Endothelial cell of umbilical vein (primary cell): ENCODE measurements at regions not wholly inside any gene's neighbourhood (a gene's known extent, or its start where the extent isn't known, plus 50 kb on each side); places are given as distances from the start of the nearest gene placed in this dataset.

Source experiments
- BruUV-seq: library from RNA; stranded (reverse); fragments of 400-500 nt; replicated peaks from 2 replicates; lab custom pipeline; 2021; lab: Mats Ljungman, UMichigan
- CTCF ChIA-PET: fragments of 300-600, 350-600 bp; sonication (Branson Sonifier 250); formaldehyde crosslinking; loops from one replicate; lab custom pipeline; 2021; ENCODE audit warnings: antibody characterized with exemption, inconsistent platforms; lab: Charles Lee
- POLR2A ChIA-PET: fragments of 300-600, 350-600 bp; sonication (Branson Sonifier 250); formaldehyde crosslinking; loops from one replicate; lab custom pipeline; 2021; ENCODE audit warnings: antibody characterized with exemption, inconsistent platforms; lab: Charles Lee
- DNase-seq: peaks from one replicate; pipeline ENCODE4 v3.0.0-alpha.2; 2011; ENCODE audit warnings: low read depth, low spot score
- FAIRE-seq: peaks from 2 replicates; lab custom pipeline; 2011; peaks lifted over from hg19 to GRCh38; lab: Jason Lieb, UNC
- H2AFZ ChIP-seq: 2 replicates; pipeline ENCODE4 v1.6.0; 2012; ENCODE audit warnings: low read depth, low read length, control low read depth, inconsistent platforms
- H3K27ac ChIP-seq: 2 replicates; pipeline ENCODE4 v1.5.1; 2011; ENCODE audit warnings: low read depth, mild to moderate bottlenecking, control low read depth, low read length, moderate library complexity; ENCODE audit not compliant: insufficient read depth
- H3K27me3 ChIP-seq, 2 experiments: 2 replicates each; pipeline versions ENCODE4 v1.6.0 to v1.6.1; 2011; ENCODE audit warnings: low read length in 2 of 2, mixed read lengths in 1 of 2; ENCODE audit not compliant: control insufficient read depth in 2 of 2, insufficient read depth in 2 of 2
- H3K36me3 ChIP-seq, 2 experiments: 2 replicates in 1 of 2; 3 replicates in 1 of 2; pipeline ENCODE4 v1.5.1; 2011; ENCODE audit warnings: low read length in 2 of 2, mild to moderate bottlenecking in 1 of 2, moderate library complexity in 1 of 2; ENCODE audit not compliant: control insufficient read depth in 2 of 2, insufficient read depth in 2 of 2; ENCODE audit errors: extremely low read depth in 1 of 2
- H3K4me1 ChIP-seq: 3 replicates; pipeline ENCODE4 v1.5.1; 2011; ENCODE audit warnings: mild to moderate bottlenecking, low read length; ENCODE audit not compliant: control insufficient read depth, insufficient read depth; ENCODE audit errors: extremely low read depth
- H3K4me2 ChIP-seq: 2 replicates; pipeline ENCODE4 v1.6.1; 2011; ENCODE audit warnings: low read length, control low read depth, mixed read lengths; ENCODE audit not compliant: insufficient read depth
- H3K4me3 ChIP-seq, 3 experiments: fragments of 200-600 bp in 1 of 3; sonication (generic), shearing (Covaris generic) in 1 of 3; replicated peaks in 1 of 3; 2 replicates each; pipeline ENCODE4 v1.5.1; 2011 to 2016; ENCODE audit warnings: control low read depth in 3 of 3, low read length in 3 of 3, mild to moderate bottlenecking in 2 of 3, inconsistent platforms in 1 of 3, low read depth in 1 of 3, moderate library complexity in 1 of 3; ENCODE audit not compliant: insufficient read depth in 1 of 3
- H3K79me2 ChIP-seq: 2 replicates; pipeline ENCODE4 v1.6.0; 2012; ENCODE audit warnings: low read length, inconsistent platforms; ENCODE audit not compliant: control insufficient read depth, insufficient read depth
- H3K9ac ChIP-seq: replicated peaks from 2 replicates; pipeline ENCODE3; 2011; ENCODE audit warnings: low read length, control low read depth; ENCODE audit not compliant: insufficient read depth; ENCODE audit errors: extremely low read depth
- H3K9me1 ChIP-seq: replicated peaks from 3 replicates; pipeline ENCODE4 v1.6.0; 2011; ENCODE audit warnings: mild to moderate bottlenecking, low read length; ENCODE audit not compliant: control insufficient read depth, insufficient read depth; ENCODE audit errors: extremely low read depth
- H3K9me3 ChIP-seq: replicated peaks from 2 replicates; pipeline ENCODE4 v1.5.1; 2012; ENCODE audit warnings: low read length, inconsistent platforms; ENCODE audit not compliant: control insufficient read depth, insufficient read depth
- H4K20me1 ChIP-seq: replicated peaks from 2 replicates; pipeline ENCODE3; 2011; ENCODE audit warnings: mild to moderate bottlenecking, low read length; ENCODE audit not compliant: control insufficient read depth, insufficient read depth; ENCODE audit errors: extremely low read depth
- EZH2 ChIP-seq: IDR thresholded peaks from 2 replicates; pipeline ENCODE4 v1.6.1; 2012; ENCODE audit warnings: borderline replicate concordance, low read depth, mild to moderate bottlenecking, moderate library complexity, low read length, inconsistent platforms; ENCODE audit not compliant: severe bottlenecking
- FOS ChIP-seq: IDR thresholded peaks from 2 replicates; pipeline ENCODE4 v1.6.1; 2011; ENCODE audit warnings: mild to moderate bottlenecking, low read length, moderate library complexity, borderline replicate concordance; ENCODE audit not compliant: insufficient read depth
- GATA2 ChIP-seq: IDR thresholded peaks from 2 replicates; pipeline ENCODE4 v1.7.0; 2011; ENCODE audit warnings: low read depth, mild to moderate bottlenecking, moderate library complexity, mixed read lengths, low read length; ENCODE audit not compliant: insufficient read length, insufficient read depth
- JUN ChIP-seq: IDR thresholded peaks from 2 replicates; pipeline ENCODE4 v1.6.1; 2011; ENCODE audit warnings: borderline replicate concordance, low read depth; ENCODE audit not compliant: insufficient read length, insufficient read depth
- MYC ChIP-seq: IDR thresholded peaks from one replicate; pipeline ENCODE4 v1.6.1; 2011; ENCODE audit warnings: mild to moderate bottlenecking, low read depth, low read length
- POLR2A ChIP-seq: IDR thresholded peaks from 2 replicates; pipeline ENCODE4 v1.6.1; 2012; ENCODE audit warnings: low read depth, mild to moderate bottlenecking, control low read depth, low read length
- POLR2AphosphoS5 ChIP-seq: IDR thresholded peaks from 2 replicates; pipeline ENCODE4 v1.6.1; 2012; ENCODE audit warnings: low read depth, mild to moderate bottlenecking, control low read depth, low read length, moderate library complexity; ENCODE audit not compliant: insufficient read depth
- dilution Hi-C: fragments of 300-500 bp; cut with MboI; formaldehyde crosslinking; loops from one replicate; pipeline ENCODE4 v1.15.0; 2019; ENCODE audit warnings: low sequenced_read_pairs; ENCODE audit not compliant: extremely low pct_ligation_motif_present
- intact Hi-C: fragments of 100-400 bp; cut with micrococcal nuclease; formaldehyde crosslinking; loops from one replicate; pipeline ENCODE4 v1.10.0; 2022
- TF ChIP-seq, protein P1 (sequence below): IDR thresholded peaks from 2 replicates; pipeline ENCODE4 v1.6.1; 2011; ENCODE audit not compliant: insufficient read depth, insufficient read length
- TF ChIP-seq, protein P2 (sequence below), 2 donors: IDR thresholded peaks; 1 replicate in 1 of 2; 2 replicates in 1 of 2; pipeline ENCODE4 v1.5.1; 2011; ENCODE audit warnings: low read length in 2 of 2, mild to moderate bottlenecking in 2 of 2, moderate library complexity in 2 of 2, control low read depth in 1 of 2, inconsistent platforms in 1 of 2, low read depth in 1 of 2; ENCODE audit not compliant: insufficient read depth in 1 of 2; ENCODE audit errors: extremely low read depth in 1 of 2

DNA sequence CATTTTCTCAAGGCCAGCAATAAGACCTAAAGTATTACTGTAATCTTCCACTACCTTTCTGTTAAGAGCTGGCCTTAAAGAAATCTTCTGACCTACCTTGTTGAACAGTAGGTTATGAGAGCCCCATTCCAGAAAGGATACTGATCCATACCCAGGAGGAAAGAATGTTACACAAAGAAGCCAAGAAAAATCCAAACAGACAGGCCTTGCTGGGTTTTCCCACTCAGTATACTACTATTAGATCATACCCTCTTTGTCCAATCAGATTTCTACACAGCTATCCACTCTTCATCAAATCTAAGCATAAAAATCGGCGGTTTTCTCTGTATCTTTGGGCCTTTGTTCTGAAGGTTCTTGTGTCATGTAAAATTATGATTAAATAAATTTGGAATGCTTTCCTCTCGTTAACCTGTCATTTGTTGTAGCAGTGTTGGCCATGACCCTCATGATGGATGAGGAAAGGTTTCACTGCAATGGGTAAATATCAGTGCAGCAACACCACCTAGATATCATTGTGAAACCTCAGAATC is 292.3 kb downstream of the ANKRD50 start:
- Histone ChIP-seq H3K79me2 (no peaks in the 10 kb centered on the region), H3K27ac (no peak overlapping the region), H3K4me1 (peaks cover 18% of the 10 kb centered on the region), H4K20me1 (no peaks in the 10 kb centered on the region), H3K9ac (no peak overlapping the region), H3K9me1 (no peaks in the 10 kb centered on the region), H2AFZ (no peak overlapping the region), H3K36me3 (no peaks in the 10 kb centered on the region), H3K4me3 (no peak overlapping the region), H3K4me2 (no peak overlapping the region), H3K27me3 (no peaks in the 10 kb centered on the region), H3K9me3 (no peaks in the 10 kb centered on the region)
- no peak for FAIRE-seq
- intact Hi-C loops (no loop called here), dilution Hi-C loops (no loop called here)
- no TSS peak for BruUV-seq
- TF ChIP-seq POLR2A (no peak), GATA2 (no peak), POLR2AphosphoS5 (no peak), FOS (no peak), MYC (no peak), EZH2 (no peak), JUN (no peak)
- TF ChIP-seq, protein P1, sequence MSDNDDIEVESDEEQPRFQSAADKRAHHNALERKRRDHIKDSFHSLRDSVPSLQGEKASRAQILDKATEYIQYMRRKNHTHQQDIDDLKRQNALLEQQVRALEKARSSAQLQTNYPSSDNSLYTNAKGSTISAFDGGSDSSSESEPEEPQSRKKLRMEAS = no peak
- TF ChIP-seq, protein P2, sequence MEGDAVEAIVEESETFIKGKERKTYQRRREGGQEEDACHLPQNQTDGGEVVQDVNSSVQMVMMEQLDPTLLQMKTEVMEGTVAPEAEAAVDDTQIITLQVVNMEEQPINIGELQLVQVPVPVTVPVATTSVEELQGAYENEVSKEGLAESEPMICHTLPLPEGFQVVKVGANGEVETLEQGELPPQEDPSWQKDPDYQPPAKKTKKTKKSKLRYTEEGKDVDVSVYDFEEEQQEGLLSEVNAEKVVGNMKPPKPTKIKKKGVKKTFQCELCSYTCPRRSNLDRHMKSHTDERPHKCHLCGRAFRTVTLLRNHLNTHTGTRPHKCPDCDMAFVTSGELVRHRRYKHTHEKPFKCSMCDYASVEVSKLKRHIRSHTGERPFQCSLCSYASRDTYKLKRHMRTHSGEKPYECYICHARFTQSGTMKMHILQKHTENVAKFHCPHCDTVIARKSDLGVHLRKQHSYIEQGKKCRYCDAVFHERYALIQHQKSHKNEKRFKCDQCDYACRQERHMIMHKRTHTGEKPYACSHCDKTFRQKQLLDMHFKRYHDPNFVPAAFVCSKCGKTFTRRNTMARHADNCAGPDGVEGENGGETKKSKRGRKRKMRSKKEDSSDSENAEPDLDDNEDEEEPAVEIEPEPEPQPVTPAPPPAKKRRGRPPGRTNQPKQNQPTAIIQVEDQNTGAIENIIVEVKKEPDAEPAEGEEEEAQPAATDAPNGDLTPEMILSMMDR (IDR thresholded peaks at IDR 0.05; ENCODE audit: extremely low read depth in 1 of 2, insufficient read depth in 1 of 2, low read depth in 1 of 2, low read length in 2 of 2) = no peak
- ChIA-PET CTCF (interaction anchor here (1.2 kb wide), 2 partner anchors 18 to 86 kb away, joined by 3 to 4 read pairs; no protein-coding TSS in a partner anchor), POLR2A (no interaction called here)
- DNase-seq = no peak
